ENCODE measurements at regions not wholly inside any gene's neighbourhood (a gene's known extent, or its start where the extent isn't known, plus 50 kb on each side); places are given as distances from the start of the nearest gene placed in this dataset.
"Not testable (repeated sequence)": the region's sequence is repeated elsewhere in the genome, so short reads cannot be mapped to it uniquely, and the experiment has no call there.

- DNase-seq: no peak
Measured at GRCh38 chr1:30101487-30102227, 621.7 kb downstream of the MATN1 start.

DNA sequence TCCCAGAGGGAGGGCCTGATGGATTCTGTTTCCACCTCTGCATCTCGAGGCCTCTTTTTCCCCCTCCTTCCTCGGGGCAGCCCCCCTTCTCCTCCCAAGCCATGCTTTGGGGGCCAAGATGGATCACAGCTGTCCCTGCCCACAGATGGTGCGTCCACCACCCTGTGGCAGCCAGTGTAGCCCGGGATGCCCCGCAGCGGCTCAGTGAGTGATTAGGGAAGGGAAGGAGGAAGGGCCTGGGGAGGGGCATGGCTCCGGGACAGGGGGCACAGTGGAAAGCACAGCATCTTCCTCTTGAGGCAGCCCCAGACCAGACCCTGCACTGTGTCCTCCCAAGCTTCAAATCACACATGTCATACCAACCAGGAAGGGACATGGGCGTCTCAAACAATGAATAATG, 622.4 kb downstream of the MATN1 start:
- no peak for DNase-seq

- no peak for DNase-seq
Measured at GRCh38 chr1:30100524-30100862, 622.9 kb downstream of the MATN1 start.

GRCh38 chr1:30099587-30100523, 623.5 kb downstream of the MATN1 start:
- no peak for DNase-seq

- DNase-seq: not testable (repeated sequence)
Measured at GRCh38 chr1:30097851-30098250, 625.5 kb downstream of the MATN1 start.

DNA sequence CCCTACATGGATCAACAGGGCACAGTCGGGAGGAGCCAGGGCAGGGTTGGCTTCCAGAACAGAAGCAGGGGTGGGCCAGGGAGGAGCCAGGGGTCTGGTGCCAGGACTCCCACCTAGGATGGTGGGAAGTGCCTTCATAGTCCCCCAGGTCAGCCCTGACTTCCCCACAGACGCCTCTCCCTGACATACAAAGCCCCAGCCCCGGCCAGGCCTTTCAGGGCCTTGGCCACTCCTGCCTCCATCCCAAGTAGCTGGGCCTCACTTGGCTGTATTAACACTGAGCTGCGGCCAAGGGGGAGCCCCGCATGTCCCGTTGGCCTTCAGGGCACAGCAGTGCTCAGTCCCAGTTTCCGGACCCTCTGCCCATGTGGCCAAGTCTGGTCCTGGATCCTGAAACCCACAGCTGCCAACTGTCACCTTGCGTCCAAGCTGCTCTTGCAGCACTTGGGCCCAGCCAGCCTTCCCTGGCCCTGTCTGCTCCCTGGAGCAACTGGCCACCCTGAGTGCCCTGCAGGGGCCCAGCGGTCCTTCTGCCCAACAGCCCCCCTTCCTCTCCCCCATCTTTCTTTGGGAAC, 627.8 kb downstream of the MATN1 start:
- no peak for DNase-seq

DNA sequence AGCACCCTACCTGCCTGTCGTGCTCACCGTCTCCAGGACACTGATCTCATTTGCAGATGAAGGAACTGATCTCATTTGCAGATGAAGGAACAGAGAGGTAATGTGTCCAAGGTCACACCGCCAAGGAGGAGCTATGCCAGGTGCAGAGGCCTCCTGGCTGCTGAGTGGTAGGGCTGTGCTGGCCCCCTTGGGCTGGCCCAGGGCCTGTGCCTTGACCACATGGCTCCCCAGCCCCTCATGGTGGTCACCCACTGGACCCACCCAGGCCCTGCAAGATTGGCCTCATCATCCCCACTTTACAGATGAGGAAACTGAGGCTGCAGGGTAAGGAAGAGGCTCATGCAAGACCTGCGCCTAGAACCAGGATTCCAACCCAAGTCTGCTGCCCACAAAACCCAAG, 628.3 kb downstream of the MATN1 start:
- DNase-seq: no peak

DNA sequence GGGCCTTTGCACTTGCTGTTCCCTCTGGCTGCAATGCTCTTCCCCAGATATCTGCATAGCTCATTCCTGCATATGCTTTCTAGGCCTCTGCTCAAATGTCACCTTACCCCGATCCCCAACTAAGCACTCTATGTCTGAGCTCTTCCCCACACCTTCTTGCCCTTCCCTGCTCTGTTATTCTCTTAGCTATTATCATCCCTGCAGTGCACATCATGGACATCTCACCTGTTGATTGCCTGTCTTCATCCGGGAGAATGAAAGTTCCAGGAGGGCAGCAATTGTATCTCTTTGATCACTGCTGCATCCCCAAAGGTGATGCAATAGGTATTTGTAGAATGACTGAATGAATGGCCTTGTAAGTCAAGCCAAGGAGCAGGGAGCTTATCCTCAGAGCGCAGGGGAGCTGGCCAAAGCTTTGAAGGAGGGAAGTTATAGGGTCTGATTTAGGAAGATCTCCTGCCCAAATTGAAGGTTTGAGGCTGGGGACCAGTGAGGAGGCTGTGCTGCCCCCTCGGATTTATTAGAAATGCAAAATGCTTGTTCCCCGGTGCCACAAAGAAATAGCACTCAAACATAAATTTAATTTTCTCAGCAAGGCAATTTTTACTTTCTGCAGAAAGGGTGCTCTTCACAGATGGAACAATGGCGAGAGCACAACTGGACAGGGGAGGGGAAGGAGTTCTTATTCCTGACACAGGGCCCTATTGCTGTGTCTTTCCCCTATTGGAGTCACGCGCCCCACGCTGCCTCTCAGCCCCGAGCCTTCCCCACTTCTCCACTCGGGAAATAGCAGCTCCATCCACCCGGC, 631.1 kb downstream of the MATN1 start:
- no peak for DNase-seq

- DNase-seq: no peak
Measured at GRCh38 chr1:30090162-30090820, 633.1 kb downstream of the MATN1 start.

DNA sequence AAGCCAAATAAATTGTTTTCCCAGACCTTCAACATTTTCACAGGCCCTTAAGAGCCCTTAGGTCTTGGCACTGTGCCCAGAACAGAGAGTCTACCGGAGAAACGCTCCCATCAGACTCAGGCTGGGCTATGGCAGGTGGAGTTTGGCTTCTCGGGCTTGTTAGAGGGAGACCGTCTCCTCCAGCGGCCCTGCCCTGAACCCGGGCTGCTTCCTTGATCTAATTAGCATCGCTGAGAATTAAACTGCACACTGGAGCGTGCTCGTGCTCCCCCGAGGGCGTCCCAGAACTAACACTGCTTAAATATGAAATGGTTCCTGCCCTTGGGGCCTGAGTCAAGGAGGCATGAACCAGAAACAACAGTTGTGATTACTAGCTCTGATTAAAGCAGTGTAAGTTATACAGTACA, 634.4 kb downstream of the MATN1 start:
- DNase-seq: no peak

GRCh38 chr1:30088594-30088993, 634.8 kb downstream of the MATN1 start:
- no peak for DNase-seq

DNA sequence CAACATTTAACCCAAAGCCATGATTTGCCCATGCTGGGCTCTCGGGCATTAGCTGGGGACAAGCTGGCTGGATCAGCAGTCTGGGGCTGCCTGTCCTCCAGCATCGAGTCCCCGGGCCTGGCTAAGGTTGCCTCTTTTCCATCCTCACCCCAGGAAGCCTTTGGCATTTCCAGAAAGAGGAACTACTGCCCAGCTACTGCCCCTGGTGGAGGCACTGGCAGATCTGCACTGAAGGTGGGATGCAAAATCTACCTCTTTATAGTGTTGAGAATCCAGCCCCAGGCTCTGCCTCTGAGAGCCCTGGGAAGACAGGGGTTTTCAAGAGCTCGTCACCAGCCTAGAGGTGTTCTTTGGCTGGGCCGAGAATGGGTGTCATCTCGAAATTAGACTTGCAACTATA, 635.9 kb downstream of the MATN1 start:
- DNase-seq: no peak

- peak; percentile 52 to 67 for DNase-seq
Measured at GRCh38 chr1:30085811-30086770, 637.3 kb downstream of the MATN1 start.

- no peak for DNase-seq
Measured at GRCh38 chr1:30084909-30085571, 638.3 kb downstream of the MATN1 start.

DNA sequence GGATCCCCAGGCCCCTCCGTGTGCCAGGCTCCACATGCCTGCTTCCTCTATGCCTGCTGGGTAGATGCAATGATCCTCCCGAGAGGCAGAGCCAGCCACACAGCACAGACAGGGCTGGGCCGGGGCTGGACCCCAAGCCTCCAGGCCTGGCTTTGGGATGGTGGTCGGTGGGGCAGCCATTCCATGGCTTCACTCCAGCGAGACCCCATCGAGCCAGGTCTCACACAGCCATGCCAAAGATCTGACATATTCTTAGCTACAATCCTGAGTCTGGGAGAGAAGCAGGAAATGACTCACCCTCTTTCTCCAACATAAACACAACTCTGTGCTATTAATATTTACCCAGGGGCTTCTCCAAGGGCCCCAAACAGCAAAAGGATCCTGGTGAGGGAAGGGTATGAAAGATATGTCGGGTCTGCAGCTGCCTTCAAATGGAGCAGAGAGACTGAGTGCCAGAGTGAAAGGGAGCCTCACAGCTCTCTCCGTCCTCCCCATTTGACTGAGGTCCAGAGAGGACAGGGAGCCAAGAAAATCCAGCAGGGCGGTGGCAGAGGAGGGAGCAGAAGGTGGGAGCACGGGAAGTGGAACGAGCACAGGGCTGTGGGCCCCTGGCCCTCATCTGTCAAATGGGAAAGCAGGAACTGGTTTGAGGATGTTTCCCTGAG, 639.5 kb downstream of the MATN1 start:
- DNase-seq: no peak

- DNase-seq: no peak
Measured at GRCh38 chr1:30081379-30082102, 641.8 kb downstream of the MATN1 start.

GRCh38 chr1:30075916-30076315, 647.5 kb downstream of the MATN1 start:
- DNase-seq: not testable (repeated sequence)

- no peak for DNase-seq
Measured at GRCh38 chr1:30068787-30069472, 654.5 kb downstream of the MATN1 start.

- no peak for DNase-seq
Measured at GRCh38 chr1:30064547-30064946, 658.8 kb downstream of the MATN1 start.
